ENCODE measurements at regions not wholly inside any gene's neighbourhood (a gene's known extent, or its start where the extent isn't known, plus 50 kb on each side); places are given as distances from the start of the nearest gene placed in this dataset.

GRCh38 chr3:473033-473800, 276.7 kb downstream of the CHL1 start:
- H3K4me1 Mint-ChIP-seq, result no peaks in the 10 kb centered on the region
- peaks cover 15 to 31% of the 10 kb centered on the region in 2 donors for H3K9me3 Mint-ChIP-seq
- no peak overlapping the region for H3K27ac Mint-ChIP-seq
- DNase-seq (no peak), ATAC-seq (no peak)
- WGBS (ENCODE audit: insufficient coverage), result 44% methylated on average over 4 of the region's 5 CpGs
- intact Hi-C loops (cut with micrococcal nuclease), result no loop called here
- H3K4me3 ChIP-seq (ENCODE audit: low read length), result no peak overlapping the region
- H3K36me3 Mint-ChIP-seq, result peaks cover 11% of the 10 kb centered on the region
- H3K4me1 ChIP-seq (ENCODE audit: control insufficient read depth, insufficient read depth, low read length), result no peaks in the 10 kb centered on the region
- peaks cover 13% of the 10 kb centered on the region for H3K9me3 ChIP-seq (ENCODE audit: control insufficient read depth, insufficient read depth, low read length)
- H3K27ac ChIP-seq (ENCODE audit: low read length), result no peak overlapping the region
- TF ChIP-seq CTCF (IDR thresholded peaks at IDR 0.05), result no peak
- no peaks in the 10 kb centered on the region for H3K36me3 ChIP-seq (ENCODE audit: control insufficient read depth, insufficient read depth, low read length)
- no peaks in the 10 kb centered on the region for H3K27me3 Mint-ChIP-seq (ENCODE audit: low read depth in 2 of 2)
- H3K4me3 Mint-ChIP-seq, result no peak overlapping the region
- no peaks in the 10 kb centered on the region for H3K27me3 ChIP-seq (ENCODE audit: control insufficient read depth, insufficient read depth, low read length)

- no peaks in the 10 kb centered on the region for H3K4me1 Mint-ChIP-seq
These were observed 278.3 kb downstream of the CHL1 start for GRCh38 chr3:474828-475227.

DNA sequence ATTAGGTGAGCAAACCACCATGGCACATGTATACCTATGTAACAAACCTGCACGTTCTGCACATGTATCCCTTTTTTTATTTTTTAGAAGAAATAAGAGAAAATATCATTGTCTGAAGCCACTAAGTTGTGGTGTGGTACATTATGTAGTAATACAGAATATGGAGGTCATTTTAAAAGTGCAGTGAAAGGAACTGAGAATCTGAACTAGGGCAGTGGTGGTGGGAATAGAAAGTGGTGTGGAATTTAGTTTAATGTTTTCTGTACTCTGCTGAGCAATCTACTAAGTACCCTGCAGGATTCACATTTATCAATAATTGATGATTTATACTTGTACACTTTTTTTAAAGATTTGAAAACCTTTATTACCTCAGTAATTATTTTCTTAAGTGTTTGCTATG, 283.5 kb downstream of the CHL1 start:
- Histone ChIP-seq H3K9me3 (ENCODE audit: control insufficient read depth, insufficient read depth, low read length) (no peaks in the 10 kb centered on the region), H3K36me3 (ENCODE audit: control insufficient read depth, insufficient read depth, low read length) (no peaks in the 10 kb centered on the region), H3K4me3 (ENCODE audit: low read length) (no peak overlapping the region), H3K4me1 (ENCODE audit: control insufficient read depth, insufficient read depth, low read length) (no peaks in the 10 kb centered on the region), H3K27ac (ENCODE audit: low read length) (no peak overlapping the region), H3K27me3 (ENCODE audit: control insufficient read depth, insufficient read depth, low read length) (no peaks in the 10 kb centered on the region)
- ATAC-seq (no peak), DNase-seq (no peak)
- Mint-ChIP-seq H3K4me3 (no peak overlapping the region), H3K9me3 (peaks cover 14 to 23% of the 10 kb centered on the region in 2 donors), H3K36me3 (peaks cover 13% of the 10 kb centered on the region), H3K4me1 (no peaks in the 10 kb centered on the region), H3K27me3 (ENCODE audit: low read depth in 2 of 2) (no peaks in the 10 kb centered on the region), H3K27ac (no peak overlapping the region)
- no CpG with 5 or more reads among the region's 1 CpG for WGBS (ENCODE audit: insufficient coverage)
- TF ChIP-seq CTCF (IDR thresholded peaks at IDR 0.05), result no peak
- intact Hi-C loops (cut with micrococcal nuclease), result no loop called here

More at GRCh38 chr3:474828-475227, 278.3 kb downstream of the CHL1 start:
- Histone ChIP-seq H3K27ac (ENCODE audit: low read length) (no peak overlapping the region), H3K4me3 (ENCODE audit: low read length) (no peak overlapping the region), H3K27me3 (ENCODE audit: control insufficient read depth, insufficient read depth, low read length) (no peaks in the 10 kb centered on the region), H3K9me3 (ENCODE audit: control insufficient read depth, insufficient read depth, low read length) (peaks cover 13% of the 10 kb centered on the region), H3K36me3 (ENCODE audit: control insufficient read depth, insufficient read depth, low read length) (no peaks in the 10 kb centered on the region), H3K4me1 (ENCODE audit: control insufficient read depth, insufficient read depth, low read length) (no peaks in the 10 kb centered on the region)
- WGBS (ENCODE audit: insufficient coverage), result 73% methylated on average over 1 of the region's 1 CpG
- Mint-ChIP-seq H3K9me3 (peaks cover 20 to 35% of the 10 kb centered on the region in 2 donors), H3K4me3 (no peak overlapping the region), H3K27ac (no peak overlapping the region), H3K36me3 (peaks cover 20% of the 10 kb centered on the region), H3K27me3 (ENCODE audit: low read depth in 2 of 2) (no peaks in the 10 kb centered on the region)
- intact Hi-C loops (cut with micrococcal nuclease), result no loop called here
- ATAC-seq (no peak), DNase-seq (no peak)
- TF ChIP-seq CTCF (IDR thresholded peaks at IDR 0.05), result no peak

DNA sequence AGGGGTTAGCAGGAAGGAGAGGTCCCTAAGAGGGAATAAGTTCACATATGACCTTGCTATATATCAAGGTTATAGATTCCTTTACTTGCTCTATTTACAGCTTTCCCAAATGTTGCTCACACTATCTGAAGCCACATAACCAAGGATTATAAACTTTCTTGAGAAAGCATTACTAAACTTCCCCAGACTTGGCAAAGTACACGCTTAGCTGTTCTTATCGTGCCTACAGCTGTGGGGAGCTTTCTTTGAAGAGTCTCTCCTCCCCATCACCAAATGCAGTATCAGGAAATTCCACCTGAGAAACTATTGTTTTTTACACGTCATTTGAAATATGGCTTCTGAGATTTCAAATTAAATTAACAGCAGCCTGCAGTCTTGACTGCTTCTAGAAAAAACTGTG, 284.5 kb downstream of the CHL1 start:
- Mint-ChIP-seq H3K27me3 (ENCODE audit: low read depth in 2 of 2) (no peaks in the 10 kb centered on the region), H3K9me3 (peaks cover 14 to 20% of the 10 kb centered on the region in 2 donors), H3K4me3 (no peak overlapping the region), H3K27ac (no peak overlapping the region), H3K36me3 (peaks cover 13% of the 10 kb centered on the region), H3K4me1 (no peaks in the 10 kb centered on the region)
- WGBS (ENCODE audit: insufficient coverage), result 86% methylated on average over 3 of the region's 3 CpGs
- no peaks in the 10 kb centered on the region for H3K4me1 ChIP-seq (ENCODE audit: control insufficient read depth, insufficient read depth, low read length)
- no peaks in the 10 kb centered on the region for H3K9me3 ChIP-seq (ENCODE audit: control insufficient read depth, insufficient read depth, low read length)
- ATAC-seq, result no peak
- no peak for DNase-seq
- H3K4me3 ChIP-seq (ENCODE audit: low read length), result no peak overlapping the region
- H3K27me3 ChIP-seq (ENCODE audit: control insufficient read depth, insufficient read depth, low read length), result no peaks in the 10 kb centered on the region
- H3K36me3 ChIP-seq (ENCODE audit: control insufficient read depth, insufficient read depth, low read length), result no peaks in the 10 kb centered on the region
- intact Hi-C loops (cut with micrococcal nuclease), result no loop called here
- H3K27ac ChIP-seq (ENCODE audit: low read length), result no peak overlapping the region
- no peak for TF ChIP-seq CTCF (IDR thresholded peaks at IDR 0.05)

Measured in natural killer cell (primary cell).